ENCODE measurements at regions not wholly inside any gene's neighbourhood (a gene's known extent, or its start where the extent isn't known, plus 50 kb on each side); places are given as distances from the start of the nearest gene placed in this dataset.

DNA sequence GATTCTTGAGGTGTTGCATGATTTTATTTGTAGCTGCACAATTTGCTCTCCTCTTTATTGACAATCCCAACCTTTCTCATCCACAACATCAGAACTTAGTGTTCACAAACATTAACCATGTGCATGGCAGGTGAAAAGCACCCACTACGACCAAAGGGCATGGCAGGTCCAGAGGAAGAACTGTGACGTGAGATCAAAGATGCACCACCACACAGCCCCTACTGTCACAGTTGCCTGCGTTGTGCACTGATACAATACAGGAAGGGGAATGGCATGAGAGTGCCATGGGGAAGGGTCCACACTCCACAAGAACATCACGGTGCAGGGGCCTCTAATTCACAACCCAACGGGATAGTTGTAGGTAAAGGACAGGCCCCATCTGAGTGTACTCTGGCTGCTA is 217.1 kb upstream of the PFKP start:
- no peak for DNase-seq

DNA sequence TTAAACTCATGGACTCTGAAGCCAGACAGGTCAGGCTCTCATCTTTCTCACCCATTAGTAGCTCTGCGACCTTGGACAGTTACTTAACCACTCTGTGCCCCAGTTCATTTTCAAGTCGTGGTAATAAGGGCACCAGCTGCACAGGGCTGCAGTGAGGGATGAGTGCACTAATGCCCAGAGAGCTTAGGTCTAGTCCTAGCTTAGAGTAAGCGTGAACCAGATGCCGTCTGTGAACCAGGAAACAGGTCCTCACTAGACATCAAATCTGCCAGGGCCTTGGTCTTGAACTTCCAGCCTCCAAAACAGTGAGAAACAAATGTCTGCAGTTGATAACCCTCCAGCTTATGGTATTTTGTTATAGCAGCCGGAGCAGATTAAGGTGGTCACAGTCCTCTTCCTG is 222.4 kb upstream of the PFKP start:
- no peak for DNase-seq

DNA sequence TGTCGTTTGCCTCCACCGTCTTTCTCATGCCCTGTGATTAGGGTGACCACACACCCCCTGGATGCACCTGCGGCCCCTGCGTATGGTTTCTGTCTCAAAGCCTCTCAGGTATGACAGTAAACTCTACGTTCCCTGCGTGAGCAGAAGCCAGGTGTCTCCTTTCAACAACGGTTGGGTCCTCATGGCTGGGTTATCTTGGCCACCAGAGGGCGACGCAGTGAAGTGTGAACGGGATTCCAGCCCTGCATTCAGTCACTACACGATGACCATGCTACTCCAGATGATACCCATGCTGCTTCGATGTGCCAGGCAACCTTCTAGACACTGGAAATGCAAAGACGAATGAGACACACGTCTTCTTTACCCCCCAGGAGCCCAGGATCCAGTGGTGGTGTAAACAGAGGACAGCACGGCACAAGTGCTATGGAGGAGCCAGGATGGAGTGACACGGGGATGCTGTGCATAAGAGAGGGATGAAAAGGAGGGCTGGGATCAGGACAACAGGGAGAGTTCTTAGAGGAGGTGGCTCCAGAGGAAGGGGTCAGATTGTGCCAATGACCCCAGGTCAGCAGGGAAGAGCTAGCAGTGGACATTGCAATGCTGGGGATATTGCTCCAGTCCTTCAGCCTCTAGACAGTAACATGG is 228.1 kb upstream of the PFKP start:
- no peak for DNase-seq

DNA sequence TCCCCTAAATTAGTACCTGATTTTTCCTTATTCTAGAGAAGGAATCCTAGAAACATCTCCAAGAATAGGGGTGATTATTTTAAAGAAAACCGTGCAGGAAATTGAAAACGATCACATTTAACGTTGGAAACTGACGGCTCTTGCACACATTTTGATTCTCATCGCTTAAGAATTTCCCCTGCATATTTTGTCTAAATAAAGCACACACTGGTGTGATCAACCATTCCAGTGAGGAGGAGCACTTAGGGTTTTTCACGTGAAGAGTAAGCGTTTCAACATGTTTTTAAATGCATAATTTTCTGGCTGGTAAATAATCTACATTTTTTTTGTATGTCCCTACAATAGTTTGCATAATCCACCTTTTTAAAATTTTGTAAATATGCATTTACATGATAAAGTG is 229.7 kb upstream of the PFKP start:
- DNase-seq, result no peak

DNA sequence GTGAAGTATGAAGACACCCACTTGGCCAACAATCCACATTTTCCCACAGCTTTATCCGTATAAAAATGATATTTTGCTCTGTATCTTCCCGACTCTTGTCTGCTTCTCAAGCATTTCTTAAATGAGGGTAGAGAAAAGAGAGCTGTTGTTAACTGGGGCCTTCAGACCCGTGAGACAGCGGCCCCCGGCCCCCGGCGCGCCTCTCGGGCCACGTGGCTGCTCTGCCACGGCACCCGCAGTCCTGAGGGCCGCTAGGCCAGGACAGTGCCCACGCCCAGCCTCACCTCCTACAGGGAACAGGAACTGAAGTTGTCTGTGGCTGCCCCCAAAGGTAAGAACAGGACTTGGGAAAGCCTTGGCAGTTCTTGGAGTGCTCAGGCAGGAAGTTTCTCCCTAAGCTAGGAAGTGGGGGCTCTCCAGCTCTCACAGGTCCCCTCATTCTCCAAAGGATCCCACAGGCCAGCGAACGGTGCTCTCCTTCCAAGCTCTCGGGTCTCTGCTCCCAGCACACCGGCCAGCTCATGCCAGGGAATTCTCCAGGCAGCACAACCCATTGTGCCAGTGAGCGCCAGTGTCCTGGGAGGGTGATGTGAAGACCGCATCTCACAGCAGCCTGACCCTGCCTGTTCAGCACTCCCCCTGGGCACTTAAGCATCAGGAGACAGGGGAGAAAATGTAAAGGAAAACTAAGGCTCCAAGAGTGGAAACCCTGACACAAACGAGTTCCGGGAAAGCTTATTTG is 230.3 kb upstream of the PFKP start:
- DNase-seq, result no peak

DNA sequence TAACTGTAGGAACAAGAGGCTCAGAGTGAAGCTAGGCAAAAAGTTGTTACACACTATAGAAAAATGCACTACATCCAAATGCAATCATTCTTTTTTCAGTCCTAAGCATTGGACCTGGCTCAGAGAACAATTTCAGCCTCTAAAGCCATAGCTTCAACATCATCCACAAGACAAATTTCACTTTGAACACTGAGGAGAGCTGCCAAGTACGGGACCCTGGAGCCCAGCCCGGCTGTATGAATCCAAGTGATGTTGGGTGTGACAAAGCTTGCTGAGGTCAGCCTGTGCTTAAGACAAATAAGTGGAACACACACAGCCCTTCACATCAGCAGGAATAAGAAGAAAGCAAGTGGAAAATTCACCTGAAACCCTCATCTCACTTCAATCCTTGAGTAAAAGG is 233.1 kb upstream of the PFKP start:
- DNase-seq, result no peak

DNA sequence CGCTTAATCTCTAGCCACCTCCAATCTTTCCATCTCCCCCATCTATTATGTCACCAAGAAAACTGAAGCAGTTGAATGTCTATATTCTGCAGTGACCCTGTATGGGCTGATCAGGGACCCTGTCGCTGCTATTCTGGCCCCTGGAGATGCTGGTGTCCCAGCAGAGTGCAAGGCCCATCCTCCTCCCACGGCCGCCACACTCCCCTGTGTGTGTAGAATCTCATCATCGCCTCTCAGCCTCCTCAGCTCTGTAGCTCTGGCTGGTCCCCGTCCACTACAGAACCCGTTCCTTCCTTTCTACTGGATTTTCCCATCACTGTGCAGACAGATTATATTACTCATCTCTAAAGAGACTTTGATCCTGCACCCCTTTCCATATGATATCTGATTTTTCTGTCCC is 235.8 kb upstream of the PFKP start:
- DNase-seq, result no peak

DNA sequence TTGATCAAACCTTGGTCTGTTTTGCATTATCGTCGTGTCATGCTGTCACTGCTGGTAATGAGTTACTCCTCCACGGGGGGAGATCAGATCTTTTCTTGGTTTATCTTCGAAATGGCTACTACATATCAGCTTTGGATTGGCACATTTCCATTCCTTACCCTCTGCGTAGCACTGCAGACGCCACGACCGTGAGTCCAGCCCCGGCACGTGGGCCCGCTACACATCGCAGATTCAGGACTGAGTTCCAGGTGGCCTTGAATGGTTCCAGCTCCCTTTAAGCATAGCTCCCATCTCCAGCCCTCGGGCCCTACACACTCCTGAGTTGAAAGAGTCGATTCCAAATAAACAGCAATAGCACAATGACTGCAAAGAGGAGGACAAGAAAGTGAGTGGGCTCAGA is 238.6 kb upstream of the PFKP start:
- DNase-seq, result no peak

DNA sequence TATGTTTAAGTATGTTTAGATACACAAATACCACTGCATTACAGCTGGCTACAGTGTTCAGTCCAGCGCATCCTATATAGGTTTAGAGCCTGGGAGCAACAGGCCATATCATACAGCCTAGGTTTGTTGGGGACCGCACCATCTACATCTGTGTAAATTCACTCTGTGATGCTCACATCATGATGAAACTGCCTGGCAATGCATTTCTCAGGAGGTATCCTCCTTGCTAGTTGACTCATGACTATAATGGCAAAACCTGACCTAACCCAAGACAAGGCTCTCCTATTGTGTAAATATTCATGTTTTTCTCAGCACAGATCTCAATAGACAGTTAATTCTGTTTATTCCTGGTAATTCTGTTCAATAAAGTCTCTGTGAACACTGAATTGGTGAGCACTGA is 240.7 kb upstream of the PFKP start:
- no peak for DNase-seq

DNA sequence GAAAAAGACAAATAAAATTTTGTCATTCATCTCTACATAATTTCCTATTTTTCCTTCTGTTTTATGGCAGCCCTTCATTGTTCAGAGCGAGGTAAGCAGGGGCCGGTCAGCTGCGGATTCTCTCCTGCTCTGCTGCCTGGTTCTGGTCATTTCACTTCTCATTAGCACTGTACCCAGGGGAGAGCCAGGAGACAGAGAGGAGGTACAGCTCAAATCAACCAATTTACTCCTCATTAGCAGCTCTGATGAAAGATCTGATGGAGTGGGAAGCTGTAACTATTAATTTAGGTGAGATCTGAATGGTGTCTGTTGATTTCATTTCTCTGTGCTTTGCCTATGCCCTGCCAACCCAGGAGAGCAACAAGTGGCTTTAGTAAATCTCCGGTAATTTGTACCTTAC is 241.5 kb upstream of the PFKP start:
- DNase-seq, result no peak

DNA sequence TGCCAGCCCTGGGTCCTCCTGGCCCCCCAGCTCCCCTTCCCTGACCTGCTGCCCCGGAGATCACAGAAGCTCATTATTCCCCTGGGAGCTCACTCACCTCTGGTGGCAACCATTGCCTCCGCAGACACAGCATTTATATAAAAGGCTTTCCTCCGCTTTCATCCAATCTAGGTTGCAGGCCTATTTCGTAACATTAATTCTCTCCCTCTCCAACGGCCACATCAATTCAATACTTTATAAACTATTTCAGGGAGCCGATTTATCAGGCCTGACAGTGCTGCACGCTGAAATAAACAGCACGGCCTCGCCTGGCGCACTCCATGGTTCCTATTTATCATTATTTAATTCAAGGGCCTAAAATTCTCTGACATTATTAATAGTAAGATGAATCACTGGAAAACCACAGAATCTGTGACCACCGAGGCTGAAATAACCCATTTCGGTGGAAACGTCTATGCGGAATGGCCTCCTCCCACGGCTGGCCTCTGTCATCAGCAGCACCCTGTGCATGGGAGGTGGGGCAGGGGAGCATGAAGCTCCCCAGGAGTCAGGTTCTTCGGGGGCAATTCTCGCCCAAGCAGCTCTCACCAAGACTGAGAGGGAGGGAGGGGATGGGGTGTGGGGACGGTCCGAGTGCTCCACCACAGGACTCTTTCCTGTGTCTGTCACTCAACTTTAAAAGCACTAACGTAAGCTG is 249.3 kb upstream of the PFKP start:
- DNase-seq, result no peak

DNA sequence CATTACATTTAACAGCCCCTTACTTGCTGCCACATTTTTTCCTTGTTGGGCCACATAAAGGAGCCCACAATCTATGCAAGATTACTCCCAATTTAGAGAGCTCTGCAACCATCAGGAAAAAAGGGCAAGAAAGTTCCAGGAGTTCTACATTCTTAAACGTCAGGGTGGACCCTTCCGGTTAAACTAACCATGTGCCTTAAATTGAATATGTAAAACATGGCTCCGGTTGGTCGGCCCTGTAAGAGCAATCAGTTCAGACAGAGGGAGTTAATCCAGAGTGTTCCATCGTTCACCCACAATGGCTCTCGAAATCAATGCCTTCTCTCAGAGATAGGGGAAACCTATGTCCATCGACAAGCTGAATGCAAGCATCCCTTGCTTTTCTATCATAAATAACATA is 253.7 kb upstream of the PFKP start:
- no peak for DNase-seq

DNA sequence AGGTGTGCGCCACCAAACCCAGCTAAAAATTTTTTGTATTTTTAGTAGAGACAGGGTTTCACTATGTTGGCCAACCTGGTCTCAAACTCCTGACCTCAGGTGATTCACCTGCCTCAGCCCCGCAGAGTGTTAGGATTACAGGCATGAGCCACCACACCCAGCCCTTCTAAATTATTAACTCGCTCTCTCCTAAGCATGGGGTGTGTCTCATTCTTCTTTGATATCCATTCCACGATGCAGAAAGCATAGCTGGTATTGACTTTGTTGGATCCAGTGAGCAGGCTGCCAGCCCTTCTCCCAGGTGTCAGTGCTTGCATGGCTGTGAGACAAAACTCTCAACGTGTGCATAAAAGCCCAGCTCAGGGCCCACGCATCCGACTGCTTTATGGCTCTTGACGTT is 254.1 kb upstream of the PFKP start:
- no peak for DNase-seq

DNA sequence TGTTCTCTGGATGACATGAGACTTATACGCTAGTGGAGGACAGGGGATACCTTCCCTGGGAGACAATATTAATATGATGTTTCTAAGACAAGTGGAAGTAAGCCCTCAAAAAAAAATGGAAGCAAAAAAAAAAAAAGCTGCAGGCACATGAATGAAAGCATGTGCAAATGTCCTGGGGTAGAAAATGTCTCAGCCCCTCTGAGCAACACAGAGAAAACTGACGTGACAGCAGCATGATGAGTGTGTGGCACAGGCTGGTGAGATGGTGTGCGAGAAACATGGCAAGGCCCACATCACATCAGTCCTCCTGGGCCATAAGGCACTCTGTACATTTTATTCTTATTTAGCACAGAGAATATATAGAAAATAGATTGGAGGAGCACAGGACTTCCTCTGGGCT is 254.7 kb upstream of the PFKP start:
- DNase-seq, result no peak

DNA sequence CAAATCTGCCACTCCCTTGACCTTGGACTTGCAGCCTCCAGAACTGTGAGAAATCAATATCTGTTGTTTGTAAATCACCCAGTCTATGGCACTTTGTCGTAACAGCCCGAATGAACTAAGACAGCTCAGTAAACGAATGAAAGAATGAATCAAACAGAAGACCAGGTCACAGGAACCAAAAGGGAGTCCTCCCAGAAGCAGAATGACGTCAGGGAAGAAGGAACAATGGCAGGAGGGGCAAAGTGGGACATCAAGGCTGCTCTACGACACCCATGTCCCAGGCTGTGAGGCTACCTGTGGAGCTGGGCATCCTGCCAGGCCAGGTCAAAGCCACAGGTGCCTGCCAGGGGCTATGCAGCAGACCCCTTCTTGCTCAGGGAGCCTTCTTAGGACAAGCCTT is 267.2 kb upstream of the PFKP start:
- no peak for DNase-seq

DNA sequence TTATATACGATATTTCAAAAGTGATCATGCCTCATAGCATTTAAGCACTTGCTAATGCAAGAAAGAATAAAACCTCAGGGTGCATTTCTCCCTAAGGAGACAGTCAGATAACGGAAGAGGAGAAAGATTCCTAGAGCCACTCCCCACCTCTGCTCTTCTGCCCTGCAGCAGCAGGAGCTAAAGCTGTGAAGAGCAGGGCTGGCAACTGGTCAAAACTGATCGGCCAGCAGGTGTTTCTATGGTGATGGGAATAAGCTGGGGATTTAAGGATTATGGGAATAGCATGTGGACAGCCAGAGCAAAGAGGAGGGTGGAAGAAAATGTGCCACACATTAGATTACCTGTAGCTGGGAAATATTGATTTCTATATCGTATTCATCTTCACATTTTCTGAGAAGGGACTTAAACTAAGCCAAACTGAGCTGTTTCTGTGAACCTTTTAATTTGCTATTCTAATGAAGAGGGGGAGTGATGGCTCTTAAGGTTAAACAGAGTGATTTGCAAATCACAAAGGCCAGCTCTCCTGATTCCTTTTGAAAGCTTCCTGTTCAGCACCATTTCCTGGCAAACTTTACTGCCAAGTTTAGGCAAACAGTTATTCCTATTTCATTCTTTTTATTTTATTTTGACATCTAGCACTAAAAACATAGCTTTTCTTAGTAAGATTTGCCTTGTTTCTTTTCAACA is 268.9 kb upstream of the PFKP start:
- DNase-seq, result no peak

DNA sequence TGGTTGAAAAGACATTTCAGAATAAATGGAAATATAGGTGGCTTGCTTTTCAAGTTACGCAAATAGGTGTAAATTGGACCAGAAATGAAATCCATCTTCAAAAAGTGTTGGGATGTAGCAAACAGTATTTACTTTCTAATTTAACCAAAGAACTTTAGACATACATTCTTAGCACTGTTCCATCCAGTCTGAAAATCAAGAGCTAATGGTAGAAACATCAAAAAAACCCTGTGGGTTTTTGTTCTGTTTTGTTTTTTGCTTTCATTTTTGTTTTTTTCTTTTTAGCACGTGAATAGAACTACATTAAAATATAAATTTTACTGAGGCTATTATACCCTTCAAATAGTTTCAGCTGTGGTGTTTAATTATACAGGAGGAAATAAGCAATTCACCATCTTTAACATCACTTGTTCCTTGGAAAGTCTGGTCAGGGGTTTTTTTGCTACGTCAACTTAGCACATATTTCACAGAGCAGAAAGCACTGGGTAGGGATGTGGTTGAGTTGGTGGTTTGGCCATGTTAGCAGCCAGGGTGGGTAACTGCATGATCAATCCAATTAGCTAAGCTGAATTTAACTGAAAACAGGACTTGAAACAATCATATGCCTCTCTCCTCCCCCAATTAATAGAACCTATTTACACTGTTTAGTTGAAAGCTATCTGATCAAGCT is 275.4 kb upstream of the PFKP start:
- no peak for DNase-seq

DNA sequence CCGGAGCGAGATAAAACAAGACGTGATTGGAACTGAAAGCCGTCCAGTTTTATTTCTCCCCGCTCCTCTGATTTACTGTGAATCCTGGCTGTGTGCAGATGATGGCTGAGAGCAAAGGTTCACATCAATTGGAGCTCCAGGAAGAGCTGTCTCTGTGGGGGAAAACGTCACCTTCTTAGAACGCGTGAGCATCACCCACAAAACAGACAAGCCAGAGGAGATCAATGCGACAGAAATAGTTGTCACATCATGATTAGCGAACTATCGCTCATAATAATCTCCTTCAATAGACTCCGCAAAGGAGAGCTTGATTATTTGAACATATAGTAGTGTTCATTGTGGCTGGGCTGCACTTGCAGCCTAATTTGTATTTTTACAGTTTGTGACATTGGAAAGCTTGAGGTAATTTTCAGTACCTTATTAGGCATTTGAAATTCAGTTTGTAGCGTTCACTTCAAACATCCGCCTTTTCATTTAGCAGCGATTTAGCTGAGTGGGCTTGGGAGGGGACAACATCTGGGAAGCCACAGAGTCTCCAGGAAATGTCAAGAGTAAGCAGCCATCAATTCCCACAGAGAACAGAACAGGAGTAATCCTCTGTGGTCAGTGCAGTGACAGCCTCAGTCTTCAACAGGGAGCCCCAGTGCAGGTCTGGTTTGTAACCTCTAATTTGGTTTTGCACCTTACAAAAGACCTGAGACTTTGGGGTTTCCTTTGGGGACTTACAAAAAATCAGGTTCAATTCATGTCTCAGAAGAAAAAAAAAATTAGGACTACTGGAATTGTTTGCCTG is 276.8 kb upstream of the PFKP start:
- DNase-seq, result no peak

DNA sequence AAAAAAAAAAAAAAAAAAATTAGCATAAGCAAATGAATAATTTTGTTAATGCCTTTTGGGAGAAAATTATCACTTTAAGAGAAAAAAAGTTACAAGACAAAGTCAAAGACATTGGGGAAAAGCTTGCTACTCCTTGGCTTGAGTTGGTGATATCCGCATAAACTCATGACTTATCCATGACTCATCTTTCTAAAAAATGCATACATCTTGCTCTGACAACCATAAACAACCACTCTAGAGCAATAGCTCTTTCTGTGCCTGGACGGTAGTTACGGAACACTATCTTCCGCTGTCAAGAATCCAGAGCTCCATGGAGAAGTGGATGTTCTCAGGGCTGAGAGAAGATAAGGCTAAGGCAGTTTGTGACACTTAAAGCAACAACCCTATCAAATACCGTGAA is 281.1 kb upstream of the PFKP start:
- DNase-seq, result no peak

DNA sequence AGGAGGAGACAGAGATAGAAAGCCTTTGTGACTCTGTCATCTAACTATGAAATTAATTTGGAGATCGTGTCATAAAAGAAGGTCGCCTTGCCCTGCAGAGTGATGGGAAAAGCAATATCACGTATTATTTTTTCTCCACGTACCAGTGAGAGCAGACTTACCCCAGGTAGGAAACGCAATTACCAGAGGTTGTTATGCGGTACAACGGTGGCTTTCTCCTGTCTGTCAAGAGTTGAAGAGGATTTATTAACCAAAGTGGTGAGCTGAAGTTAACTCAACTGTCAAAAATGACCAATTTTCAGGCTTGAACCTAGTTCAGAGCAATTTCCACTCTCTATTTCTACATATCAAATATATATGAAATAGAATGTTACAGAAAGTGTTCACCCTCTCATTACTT is 282.6 kb upstream of the PFKP start:
- no peak for DNase-seq

DNA sequence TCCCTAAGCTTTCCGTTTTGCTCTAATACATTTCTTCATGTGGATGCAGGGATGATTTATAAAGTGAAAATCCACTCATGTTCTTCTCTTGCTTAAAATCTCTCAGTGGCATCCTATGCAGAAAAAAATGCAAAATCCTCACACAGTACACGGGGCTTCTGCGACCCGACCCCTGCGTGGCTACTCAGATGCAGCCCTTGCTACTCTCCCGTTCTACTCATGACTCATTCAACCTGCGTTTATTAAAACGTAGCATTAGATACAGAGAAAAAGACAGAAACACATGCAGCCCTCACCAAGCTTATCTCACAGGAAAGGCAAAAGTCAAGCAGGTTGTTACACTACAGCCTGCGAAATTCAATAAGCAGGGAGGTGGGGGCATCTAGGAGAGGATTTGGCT is 284.4 kb upstream of the PFKP start:
- no peak for DNase-seq

DNA sequence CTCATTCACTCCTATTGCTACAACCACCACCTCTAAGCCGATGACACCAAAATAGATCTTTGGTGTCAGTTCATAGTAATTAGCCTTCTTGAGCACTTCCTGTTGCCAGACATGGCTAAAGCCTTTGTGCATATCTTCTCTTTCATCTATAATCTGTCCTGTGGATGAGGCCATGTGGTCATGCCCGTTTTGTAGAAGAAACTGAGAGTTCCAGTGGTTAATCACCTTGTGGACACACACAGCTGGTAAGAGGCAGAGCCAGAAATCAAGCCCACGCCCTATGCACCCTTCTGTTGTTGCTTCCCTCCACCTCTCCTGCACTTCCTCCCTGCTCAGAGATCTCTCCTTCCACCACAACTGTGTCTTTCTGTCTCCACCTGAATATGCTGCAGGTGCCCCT is 285.1 kb upstream of the PFKP start:
- no peak for DNase-seq

Measured in NCI-H1694 (cell line).